Fibroblast of skin of back (primary cell): ENCODE measurements at regions not wholly inside any gene's neighbourhood (a gene's known extent, or its start where the extent isn't known, plus 50 kb on each side); places are given as distances from the start of the nearest gene placed in this dataset.

Experiments used
- DNase-seq: peaks from one replicate; pipeline ENCODE4 v3.0.0-alpha.2; 2013

- DNase-seq: no peak
Observed at GRCh38 chr5:175163586-175164275, 280.3 kb downstream of the DRD1 start.

GRCh38 chr5:175162036-175162435 is 281.9 kb downstream of the DRD1 start:
- DNase-seq: no peak

DNA sequence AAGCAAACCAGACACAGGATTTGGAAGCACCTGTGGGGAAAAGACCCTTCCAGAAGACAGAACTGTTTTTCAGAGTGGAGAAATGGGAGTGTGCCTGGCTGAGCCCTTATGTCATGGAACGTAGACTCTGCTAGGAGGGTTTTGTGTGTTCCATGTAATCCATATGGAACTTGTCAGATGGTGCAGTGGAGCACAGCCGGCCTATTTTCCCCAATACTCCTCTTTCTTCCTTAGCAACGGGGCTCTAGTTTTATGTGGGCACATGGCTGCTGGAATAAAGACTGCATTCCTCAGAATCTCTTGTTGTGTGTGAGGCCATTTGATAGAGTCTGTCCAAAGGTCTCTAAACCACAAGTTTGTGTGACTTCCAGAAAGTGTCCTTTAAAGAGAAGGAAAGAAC is 284.0 kb downstream of the DRD1 start:
- DNase-seq: no peak

DNA sequence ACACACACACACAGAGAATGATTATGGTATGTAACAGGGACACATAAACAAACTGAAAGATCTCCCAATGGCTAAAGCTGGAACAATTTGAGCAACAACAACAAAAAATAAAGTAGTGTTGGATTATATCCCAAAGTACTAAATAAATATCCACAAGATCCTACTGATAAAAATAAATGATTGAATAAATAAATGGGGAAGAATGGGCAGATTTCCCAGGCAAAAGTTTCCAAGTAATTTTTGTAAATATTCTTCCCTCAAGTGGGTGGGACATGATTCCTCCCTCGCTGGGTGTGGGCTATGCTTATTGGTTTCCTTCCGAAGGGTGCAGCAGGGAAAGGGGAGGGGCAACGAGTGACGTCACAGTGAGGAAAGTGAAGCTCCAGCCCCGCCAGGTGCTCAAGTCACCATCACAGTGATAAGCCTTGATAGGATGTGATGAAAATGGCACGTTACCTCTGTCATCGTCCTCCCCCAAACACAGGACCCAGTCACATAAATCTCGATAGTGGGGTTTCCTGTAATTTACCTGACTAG is 295.3 kb downstream of the DRD1 start:
- DNase-seq: no peak

DNA sequence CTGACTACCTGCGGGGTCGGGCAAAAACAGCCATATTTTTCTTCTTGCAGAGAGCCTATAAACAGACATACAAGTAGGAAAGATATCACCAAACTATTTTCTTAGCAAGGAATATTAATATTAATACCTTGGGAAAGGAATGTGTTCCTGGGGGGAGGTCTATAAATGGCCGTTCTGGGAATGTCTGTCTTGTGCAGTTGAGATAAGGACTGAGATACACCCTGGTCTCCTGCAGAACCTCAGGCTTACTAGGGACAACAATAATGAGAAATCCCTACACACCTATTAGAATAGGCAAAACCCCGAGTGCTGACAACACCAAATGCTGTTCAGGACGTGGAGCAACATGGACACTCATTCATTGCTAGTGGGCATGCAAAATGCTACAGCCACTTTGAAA is 297.2 kb downstream of the DRD1 start:
- DNase-seq: no peak

GRCh38 chr5:175141421-175141820 is 302.6 kb downstream of the DRD1 start:
- DNase-seq: no peak

GRCh38 chr5:175133185-175133584 is 310.8 kb downstream of the DRD1 start:
- no peak for DNase-seq

GRCh38 chr5:175131432-175131831 is 312.6 kb downstream of the DRD1 start:
- DNase-seq: no peak

- no peak for DNase-seq
Observed at GRCh38 chr5:175129619-175130018, 314.4 kb downstream of the DRD1 start.

DNA sequence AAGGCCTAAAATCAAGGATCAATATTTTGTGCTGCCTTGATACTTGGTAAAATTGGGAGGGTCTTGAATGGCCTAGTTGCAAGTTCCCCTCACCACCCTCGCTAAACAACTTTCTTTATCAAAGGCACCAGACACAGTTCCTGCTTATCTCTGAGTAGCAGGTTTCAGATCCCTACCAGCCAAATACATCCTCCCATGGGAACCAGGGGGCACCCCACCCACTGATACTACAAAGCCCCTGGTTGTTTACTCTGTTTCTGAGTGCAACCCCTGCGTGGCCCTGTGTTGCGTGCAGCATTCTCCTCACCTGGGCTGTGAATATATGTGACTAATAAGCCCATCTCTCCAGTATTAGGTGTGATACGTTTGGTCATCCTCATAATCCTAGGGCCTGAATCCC is 314.9 kb downstream of the DRD1 start:
- no peak for DNase-seq

- no peak for DNase-seq
Observed at GRCh38 chr5:175124821-175125220, 319.2 kb downstream of the DRD1 start.

- DNase-seq: no peak
Observed at GRCh38 chr5:175124251-175124813, 319.6 kb downstream of the DRD1 start.

GRCh38 chr5:175123542-175123941 is 320.4 kb downstream of the DRD1 start:
- no peak for DNase-seq

DNA sequence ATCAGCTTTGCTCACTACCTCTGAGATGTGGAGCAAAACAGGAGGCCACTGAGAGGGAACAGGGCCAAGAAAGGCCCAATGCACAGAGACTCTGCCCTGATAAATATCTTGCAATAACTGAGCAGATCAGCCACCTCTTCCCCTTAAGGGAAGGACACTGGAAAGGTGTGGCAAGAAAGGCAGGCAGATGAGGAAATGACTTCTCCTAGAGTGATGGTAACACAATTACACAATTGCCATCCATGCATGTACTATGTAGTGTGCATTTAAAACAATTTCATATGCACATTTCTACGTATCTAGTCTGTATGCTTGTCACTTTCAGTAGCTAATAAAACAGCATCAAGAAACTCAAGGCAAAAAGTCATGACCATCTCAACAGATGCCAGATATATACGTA is 322.5 kb downstream of the DRD1 start:
- no peak for DNase-seq

- no peak for DNase-seq
Observed at GRCh38 chr5:175120412-175120811, 323.6 kb downstream of the DRD1 start.

DNA sequence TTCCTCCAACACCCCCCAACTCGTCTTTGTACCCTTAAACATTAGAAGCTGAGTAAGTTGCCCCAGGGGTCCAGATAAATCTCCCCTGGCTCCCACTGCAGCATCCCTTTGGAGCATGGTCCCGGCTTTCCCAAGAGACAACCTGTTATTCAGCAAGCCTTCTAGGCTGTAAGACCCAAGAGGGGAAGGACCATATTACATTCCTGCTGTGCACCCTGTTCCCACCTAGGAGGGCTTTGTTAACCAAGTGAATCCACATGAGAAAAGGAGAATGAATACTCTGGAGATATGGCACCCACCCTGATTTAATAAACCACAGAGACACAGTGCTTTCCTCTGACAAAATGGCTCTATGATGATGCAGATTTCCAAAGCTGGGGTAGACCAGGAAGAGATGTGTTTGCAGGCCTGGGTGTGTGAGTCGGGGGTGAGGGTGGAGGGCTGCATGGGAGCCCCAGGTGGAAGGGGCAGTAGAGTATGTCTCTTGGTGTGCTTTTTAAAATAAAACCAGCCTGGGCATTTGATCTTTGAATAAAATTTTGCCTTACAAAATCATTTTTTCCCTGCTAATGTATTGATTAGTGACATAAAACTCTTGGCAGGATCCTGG is 325.2 kb downstream of the DRD1 start:
- no peak for DNase-seq

DNA sequence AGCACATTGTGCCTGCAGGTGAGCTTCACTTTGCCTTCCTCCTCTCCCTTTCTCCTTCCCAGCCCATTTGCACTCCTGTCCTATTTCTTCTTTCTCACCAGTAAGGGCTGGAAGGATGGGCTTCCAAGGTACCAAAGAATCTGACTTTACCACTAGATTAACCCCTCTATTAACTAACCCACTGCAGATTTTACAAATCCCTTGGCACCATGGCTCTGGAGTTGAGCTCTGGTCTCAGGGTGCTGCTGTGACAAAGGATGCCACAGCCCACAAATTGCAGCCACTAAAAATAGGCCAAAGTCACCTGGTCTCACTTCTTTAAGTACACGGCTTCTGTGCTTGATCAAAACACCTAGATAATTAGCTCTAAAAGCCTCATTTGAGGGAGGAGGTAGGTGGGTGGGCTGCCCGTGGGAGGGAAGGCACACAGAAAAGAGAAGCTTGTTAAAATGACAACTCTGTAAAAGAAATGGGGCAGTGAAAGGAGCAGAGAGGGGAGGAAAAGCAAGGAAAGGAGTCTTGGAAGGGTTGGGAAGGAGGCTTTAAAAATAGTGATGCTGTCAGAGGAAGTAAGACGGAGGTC is 327.4 kb downstream of the DRD1 start:
- no peak for DNase-seq

DNA sequence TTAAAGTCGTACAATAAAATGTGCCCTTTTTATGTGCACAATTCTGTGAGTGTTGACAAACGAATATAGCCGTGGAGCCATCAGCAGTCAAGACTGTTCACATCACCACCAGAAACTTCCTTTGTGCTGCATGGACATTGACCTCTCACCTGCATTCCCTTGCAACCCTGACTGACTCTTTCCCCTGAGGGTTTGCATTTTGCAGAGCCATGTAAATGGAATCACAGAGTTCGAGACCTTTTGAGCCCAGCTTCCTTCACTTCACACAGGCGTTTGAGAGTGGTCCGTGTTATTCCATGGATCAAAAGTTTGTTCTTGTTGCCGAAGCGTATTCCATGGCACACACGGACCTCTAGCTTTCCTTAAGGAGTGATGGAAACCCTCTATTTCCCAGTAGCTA is 328.2 kb downstream of the DRD1 start:
- DNase-seq: no peak

GRCh38 chr5:175113947-175114346 is 330.0 kb downstream of the DRD1 start:
- no peak for DNase-seq

DNA sequence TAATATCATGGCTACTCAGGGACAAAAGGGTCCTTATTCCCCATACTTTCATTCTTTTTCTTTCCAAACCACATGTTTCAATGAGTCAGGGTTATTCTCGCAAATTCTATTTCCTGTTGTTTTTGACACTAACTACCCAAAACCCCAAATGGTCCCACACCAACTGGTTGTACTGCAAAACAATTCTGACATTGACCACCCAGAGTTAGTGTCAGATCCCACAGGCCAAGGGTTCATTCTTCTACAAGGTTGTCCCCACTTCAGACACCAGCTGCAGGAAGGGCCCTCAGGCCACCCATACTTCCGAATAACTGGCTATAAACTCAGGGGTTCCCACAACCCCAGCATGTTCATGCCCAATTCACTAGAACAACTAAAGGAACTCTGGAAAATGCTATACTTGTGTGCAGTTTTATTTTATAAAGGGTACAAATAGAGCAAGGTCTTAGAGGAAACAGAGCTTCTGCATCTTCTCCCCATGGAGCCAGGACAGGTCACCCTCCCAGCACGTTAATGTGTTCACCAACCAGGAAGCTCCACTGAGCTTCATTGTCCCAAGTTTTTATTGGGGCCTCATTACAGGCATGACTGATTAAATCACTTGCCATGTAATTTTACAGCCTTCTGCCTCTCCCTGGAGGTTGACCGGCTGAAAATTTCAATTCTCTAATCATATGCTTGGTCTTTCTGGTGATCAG is 334.8 kb downstream of the DRD1 start:
- DNase-seq: no peak

DNA sequence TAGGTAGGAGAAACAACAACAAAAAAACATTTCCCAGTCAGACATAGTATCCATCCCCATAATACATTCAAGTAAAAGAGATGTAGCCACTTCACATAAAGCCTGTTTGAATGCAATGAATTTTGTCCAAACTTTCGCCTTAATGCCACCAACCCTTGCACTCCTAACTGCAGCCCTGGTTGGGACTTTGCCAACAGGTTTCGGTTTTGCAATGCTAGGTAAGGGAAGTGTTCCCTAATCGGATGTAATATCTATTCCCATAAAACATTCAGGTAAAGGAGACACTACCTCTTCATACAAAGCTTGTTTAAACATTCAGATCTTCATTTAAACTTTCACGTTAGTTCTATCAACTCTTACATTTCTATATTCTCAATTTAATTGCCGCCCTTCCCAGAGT is 336.1 kb downstream of the DRD1 start:
- no peak for DNase-seq

DNA sequence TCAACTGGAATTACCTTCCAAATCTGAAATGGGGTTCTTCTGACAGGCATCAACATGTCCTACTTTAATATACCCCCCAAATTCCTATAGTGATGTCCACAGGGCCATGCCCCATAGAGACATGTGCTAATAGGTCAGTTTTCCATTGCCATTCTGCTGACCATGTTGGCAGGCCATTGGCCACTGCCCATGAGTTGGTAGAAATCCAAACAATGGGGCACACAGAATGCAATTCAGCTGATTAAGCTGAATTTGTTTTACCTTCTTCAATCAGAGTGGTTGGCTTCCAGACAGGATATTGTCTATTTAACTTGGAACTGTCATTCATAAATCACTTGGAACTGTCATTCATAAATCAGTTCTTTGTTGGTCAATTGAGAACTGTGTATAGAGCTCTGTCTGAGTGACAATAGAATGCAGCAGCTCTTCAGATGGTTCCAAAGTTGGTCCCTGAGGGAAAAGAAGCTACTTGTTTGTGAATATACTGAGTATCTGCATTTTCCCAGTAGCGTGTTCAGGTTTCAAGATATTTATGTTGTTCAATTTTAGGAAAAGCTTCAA is 336.9 kb downstream of the DRD1 start:
- no peak for DNase-seq

DNA sequence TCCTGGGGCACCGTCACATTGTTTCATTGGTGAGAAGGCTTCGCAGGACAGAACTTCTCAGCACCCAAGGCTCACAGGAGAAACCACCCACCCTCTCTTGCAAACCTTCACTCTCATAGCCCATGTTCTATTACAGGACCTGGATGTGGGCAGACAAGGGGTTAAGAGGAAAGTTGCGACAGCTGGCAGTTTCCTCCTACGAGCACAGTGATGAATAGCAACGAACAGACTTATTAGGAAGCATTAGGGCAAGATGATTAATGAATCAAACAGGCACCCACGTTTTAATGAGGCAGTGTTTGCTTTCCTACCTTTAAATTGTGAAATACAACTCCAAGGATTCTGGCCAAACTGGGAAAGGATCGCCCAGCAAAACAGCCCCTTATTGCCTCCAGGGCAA is 339.3 kb downstream of the DRD1 start:
- no peak for DNase-seq
